GM12864 (cell line): ENCODE measurements at regions not wholly inside any gene's neighbourhood (a gene's known extent, or its start where the extent isn't known, plus 50 kb on each side); places are given as distances from the start of the nearest gene placed in this dataset.
"Not testable (repeated sequence)": the region's sequence is repeated elsewhere in the genome, so short reads cannot be mapped to it uniquely, and the experiment has no call there.

ENCODE experiments used
- DNase-seq: peaks from one replicate; pipeline ENCODE4 v3.0.0-alpha.2; 2011; ENCODE audit warnings: low read depth
- H3K4me3 ChIP-seq: 2 replicates; pipeline ENCODE4 v1.5.1; 2011; ENCODE audit warnings: mild to moderate bottlenecking, low read depth, low read length, control low read depth
- TF ChIP-seq, protein P1 (sequence below): IDR thresholded peaks from 2 replicates; pipeline ENCODE4 v1.5.1; 2011; ENCODE audit warnings: low read depth, mild to moderate bottlenecking, moderate library complexity, low read length, control low read depth, inconsistent platforms; ENCODE audit errors: missing control alignments

DNA sequence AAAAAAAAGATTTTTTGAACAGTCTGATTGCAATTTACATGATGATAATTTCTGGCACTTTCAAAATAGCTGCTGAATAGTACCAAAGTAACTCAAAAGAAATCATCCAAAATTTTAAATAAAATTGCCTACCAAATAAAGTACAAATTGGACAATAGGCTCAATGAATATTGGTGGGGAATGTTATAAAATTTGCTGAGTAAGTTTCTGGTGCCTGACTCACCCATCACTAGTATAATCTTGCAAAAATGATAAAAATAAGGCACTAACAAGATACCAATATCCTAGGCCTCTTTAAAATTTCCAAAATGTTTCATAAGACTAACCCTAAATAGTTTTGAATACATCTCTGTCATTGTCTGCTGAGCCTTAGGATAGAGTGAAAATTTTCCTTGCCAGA, 145.3 kb upstream of the LRFN5 start:
- TF ChIP-seq, protein P1, sequence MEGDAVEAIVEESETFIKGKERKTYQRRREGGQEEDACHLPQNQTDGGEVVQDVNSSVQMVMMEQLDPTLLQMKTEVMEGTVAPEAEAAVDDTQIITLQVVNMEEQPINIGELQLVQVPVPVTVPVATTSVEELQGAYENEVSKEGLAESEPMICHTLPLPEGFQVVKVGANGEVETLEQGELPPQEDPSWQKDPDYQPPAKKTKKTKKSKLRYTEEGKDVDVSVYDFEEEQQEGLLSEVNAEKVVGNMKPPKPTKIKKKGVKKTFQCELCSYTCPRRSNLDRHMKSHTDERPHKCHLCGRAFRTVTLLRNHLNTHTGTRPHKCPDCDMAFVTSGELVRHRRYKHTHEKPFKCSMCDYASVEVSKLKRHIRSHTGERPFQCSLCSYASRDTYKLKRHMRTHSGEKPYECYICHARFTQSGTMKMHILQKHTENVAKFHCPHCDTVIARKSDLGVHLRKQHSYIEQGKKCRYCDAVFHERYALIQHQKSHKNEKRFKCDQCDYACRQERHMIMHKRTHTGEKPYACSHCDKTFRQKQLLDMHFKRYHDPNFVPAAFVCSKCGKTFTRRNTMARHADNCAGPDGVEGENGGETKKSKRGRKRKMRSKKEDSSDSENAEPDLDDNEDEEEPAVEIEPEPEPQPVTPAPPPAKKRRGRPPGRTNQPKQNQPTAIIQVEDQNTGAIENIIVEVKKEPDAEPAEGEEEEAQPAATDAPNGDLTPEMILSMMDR, result no peak
- DNase-seq, result no peak

DNA sequence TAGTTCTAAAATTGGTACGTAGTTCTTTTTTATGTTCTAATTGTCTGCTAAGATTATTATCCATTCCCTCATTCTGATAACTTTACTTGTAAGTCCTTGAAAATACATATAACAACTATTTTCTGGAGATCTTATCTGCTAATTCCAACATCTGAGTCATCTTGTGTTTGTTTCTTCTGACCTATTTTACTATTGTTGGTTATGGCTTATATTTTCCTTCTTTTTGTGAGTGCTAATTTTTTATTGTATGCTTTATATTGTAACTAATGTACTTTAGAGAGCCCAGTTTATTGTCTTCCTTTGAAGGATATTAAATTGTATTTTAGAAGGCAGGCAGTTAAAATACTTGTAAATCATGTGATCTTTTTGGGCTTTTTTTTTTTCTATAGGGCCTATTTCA, 149.3 kb upstream of the LRFN5 start:
- TF ChIP-seq, protein P1, result no peak
- no peak for DNase-seq

More for the DNA sequence above, 145.3 kb upstream of the LRFN5 start:
- no peak overlapping the region for H3K4me3 ChIP-seq

DNA sequence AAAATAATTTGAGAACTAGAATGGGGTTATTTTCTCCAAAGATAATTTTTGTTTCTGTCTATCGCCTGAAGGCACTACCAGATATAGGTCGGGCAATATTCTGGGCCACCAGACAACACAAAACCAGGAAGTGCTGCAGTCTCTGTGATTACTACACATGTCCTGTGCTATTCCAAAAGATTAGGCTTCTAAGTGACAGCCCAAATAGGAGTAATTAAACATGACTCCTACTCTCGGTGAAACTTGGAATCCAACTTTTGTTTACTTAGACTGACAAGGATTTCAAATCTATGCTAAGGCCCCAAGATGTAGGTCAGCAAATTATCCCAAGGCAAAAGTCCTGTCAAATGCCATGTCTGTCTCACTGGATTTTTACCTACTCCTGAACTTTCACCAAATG, 157.6 kb upstream of the LRFN5 start:
- H3K4me3 ChIP-seq, result no peak overlapping the region
- DNase-seq, result no peak
- TF ChIP-seq, protein P1, result no peak

More for the DNA sequence above, 149.3 kb upstream of the LRFN5 start:
- no peak overlapping the region for H3K4me3 ChIP-seq

DNA sequence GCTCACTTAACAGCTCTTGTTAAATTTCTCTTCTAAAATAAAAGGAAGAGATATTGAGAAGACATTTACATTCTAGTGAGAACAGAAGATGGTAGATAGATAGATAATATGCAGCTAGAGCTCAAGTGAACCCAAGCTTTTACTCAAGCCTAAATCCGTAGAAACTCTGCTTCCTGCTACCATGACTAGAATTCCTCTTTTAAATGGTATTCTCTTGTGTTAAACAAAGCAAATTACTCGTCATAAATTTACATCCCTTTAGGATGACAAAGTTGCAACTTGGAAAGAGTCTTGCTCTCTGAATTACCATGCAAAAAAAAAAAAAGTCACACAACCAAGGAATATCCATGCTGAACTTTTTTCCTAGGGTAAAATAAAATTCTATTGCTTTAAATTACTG, 160.7 kb upstream of the LRFN5 start:
- no peak for DNase-seq
- TF ChIP-seq, protein P1, result no peak

DNA sequence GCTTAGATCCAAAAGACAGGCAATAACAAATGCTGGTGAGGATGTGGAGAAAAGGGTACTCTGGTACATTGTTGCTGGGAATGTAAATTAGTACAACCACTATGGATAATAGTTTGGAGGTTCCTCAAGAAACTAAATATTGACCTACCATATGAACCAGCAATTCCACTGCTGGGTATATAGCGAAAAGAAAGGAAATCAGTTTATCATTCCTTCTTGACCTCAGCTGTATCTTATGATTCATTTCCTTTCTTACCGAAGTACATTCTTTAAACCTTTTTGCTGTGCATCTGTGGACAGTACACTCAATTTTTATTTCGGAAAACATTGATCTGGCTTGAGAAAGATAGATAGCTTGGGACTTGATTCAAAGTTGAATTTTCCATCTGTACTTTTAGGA, 183.2 kb upstream of the LRFN5 start:
- no peak for DNase-seq
- H3K4me3 ChIP-seq, result no peak overlapping the region
- TF ChIP-seq, protein P1, result no peak

More for the DNA sequence above, 160.7 kb upstream of the LRFN5 start:
- no peak overlapping the region for H3K4me3 ChIP-seq

DNA sequence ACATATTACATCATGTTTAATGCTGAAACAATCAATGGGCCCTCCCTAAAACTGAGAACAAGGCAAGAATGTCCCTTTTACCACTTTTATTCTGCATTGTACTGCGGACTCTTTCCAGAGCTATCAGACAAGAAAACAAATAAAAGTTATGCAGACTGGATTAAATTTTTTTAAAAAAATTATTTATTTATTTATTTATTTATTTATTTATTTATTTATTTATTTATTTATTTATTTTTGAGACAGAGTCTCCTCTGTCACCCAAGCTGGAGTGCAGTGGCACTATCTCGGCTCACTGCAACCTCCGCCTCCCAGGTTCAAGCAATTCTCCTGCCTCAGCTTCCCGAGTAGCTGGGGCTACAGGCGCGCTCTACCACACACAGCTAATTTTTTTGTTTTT, 185.4 kb upstream of the LRFN5 start:
- DNase-seq, H3K4me3 ChIP-seq: not testable (repeated sequence)

DNA sequence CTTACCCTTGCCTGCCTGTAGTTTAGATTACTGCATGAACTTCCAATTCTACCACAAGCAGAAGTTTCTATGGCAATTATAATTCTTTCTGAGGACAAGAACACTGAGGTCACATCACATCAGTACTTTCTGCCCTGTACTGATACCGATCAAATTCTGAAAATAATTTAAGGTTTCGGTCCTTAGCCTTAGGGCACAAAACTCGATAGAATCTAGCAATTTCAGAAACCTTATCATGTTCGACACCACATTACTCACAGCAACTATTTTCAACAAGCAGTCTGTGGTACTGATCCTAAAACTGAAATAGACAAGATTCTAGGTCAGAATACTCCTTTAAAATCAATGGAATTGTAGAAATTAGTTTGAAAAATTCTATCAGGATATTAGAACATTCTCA, 187.0 kb upstream of the LRFN5 start:
- TF ChIP-seq, protein P1, result no peak
- no peak for DNase-seq
- H3K4me3 ChIP-seq, result no peak overlapping the region

DNA sequence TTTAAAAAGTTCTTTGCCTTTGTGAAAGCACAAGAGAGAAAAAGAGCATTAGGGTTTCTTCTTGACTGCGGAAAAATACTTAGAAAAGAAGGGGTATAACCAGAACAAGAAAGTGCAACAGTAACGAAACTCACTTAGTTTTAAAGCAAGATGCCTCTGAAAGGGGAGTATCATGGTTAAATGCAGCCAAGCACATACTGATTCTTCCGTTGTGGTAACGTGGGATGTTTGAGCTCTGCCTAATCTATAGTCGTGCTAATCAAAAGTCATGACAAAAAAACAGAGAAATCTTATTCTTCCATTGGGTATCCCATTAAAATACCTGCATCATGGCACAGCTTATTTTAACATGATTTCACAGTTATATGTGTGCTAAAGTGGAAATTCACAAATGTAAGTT, 187.8 kb upstream of the LRFN5 start:
- TF ChIP-seq, protein P1, result no peak
- H3K4me3 ChIP-seq, result no peak overlapping the region
- DNase-seq, result no peak
